GM13977 (cell line): ENCODE measurements at regions not wholly inside any gene's neighbourhood (a gene's known extent, or its start where the extent isn't known, plus 50 kb on each side); places are given as distances from the start of the nearest gene placed in this dataset.

ENCODE experiments used
- DNase-seq: peaks from one replicate; pipeline ENCODE4 v3.0.0; 2012; ENCODE audit warnings: low spot score
- in situ Hi-C: fragments of 300-500 bp; cut with MboI; formaldehyde crosslinking; loops from one replicate; pipeline ENCODE4 v1.12.0; 2022; ENCODE audit warnings: low sequenced_read_pairs, low pct_unique_long_range_greater_than_20kb, mixed read lengths, inconsistent platforms; ENCODE audit not compliant: unreplicated experiment
- TF ChIP-seq, protein P1 (sequence below): IDR thresholded peaks from 2 replicates; pipeline ENCODE4 v1.5.1; 2012; ENCODE audit warnings: mild to moderate bottlenecking, control low read depth; ENCODE audit not compliant: insufficient read depth; ENCODE audit errors: extremely low read depth, missing control alignments

DNA sequence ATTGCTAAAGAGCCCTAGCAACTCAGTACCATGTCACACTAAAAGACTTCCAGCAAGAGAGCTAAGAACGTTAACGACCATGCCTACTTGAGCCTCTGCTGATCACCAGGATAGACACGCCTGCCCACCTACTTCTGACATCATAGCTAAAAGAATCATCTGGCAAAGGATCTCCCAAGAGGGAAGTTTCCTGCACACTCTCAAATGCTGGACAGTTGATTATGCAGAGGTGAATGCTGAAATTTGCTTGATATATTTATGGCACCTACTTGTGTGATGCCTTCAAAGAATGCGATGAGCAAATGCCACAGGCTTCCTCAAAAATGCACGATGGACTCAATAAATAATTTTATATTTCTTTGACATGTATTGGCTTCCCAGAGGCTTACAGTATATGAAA lies 113.6 kb downstream of the GALC start:
- no peak for DNase-seq
- in situ Hi-C loops = no loop called here
- TF ChIP-seq, protein P1, sequence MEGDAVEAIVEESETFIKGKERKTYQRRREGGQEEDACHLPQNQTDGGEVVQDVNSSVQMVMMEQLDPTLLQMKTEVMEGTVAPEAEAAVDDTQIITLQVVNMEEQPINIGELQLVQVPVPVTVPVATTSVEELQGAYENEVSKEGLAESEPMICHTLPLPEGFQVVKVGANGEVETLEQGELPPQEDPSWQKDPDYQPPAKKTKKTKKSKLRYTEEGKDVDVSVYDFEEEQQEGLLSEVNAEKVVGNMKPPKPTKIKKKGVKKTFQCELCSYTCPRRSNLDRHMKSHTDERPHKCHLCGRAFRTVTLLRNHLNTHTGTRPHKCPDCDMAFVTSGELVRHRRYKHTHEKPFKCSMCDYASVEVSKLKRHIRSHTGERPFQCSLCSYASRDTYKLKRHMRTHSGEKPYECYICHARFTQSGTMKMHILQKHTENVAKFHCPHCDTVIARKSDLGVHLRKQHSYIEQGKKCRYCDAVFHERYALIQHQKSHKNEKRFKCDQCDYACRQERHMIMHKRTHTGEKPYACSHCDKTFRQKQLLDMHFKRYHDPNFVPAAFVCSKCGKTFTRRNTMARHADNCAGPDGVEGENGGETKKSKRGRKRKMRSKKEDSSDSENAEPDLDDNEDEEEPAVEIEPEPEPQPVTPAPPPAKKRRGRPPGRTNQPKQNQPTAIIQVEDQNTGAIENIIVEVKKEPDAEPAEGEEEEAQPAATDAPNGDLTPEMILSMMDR = no peak

DNA sequence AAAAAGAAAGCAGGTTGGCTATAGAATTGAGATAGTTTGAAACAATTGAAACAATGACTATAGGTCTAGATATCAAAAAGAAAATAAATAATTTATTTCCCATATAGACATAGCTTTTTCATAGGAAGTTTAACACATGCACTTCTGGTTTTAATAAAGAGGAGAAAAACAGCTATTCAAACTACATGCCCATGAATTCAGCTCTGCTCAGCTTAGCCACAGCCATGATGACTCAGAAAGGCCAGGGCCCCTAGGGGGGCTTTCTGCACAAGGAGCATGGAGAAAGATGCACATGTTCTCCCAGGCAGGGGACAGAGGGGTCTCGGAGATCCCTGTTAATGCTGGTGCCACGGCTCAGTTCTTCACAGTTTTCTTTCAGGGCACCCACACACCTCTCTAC lies 114.0 kb downstream of the GALC start:
- in situ Hi-C loops = no loop called here
- TF ChIP-seq, protein P1 = no peak

DNA sequence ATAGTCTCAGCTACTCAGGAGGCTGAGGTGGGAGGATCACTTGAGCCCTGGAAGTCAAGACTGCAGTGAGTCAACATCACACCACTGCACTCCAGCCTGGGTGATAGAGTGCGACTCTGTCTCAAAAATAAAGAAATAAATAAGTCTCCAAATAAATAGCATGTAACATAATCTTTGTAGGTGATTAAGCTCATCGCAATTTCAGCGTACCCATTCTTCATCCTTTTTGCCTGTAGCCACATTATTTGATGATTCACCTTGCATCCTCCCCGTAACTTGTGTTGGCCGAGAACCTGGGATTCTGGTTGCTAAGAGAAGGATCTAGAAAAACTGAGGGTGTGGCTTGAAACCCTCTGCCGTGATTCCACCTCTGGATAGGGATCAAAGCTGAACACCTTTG lies 115.1 kb downstream of the GALC start:
- TF ChIP-seq, protein P1 = no peak
- in situ Hi-C loops = no loop called here
- DNase-seq = no peak

More for the DNA sequence above, 114.0 kb downstream of the GALC start:
- no peak for DNase-seq

DNA sequence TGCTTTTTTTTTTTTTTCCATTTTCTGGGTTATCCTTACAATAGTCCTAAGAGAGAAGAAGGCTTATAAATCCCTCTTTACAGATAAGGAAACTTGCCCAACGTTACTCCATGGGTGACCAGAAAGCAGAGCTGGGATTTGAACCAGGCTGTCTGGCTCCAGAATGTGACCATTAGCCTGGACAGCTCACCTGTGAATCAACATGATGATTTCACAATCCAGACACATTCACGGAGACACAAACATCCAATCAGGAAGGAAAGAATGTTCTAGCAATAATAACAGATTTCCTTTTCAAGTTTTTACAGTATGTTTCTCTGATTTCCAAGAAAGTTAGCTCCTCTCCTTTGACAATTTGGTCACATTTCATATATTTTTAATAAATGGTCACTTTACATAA lies 118.3 kb downstream of the GALC start:
- in situ Hi-C loops = no loop called here
- TF ChIP-seq, protein P1 = no peak
- no peak for DNase-seq

DNA sequence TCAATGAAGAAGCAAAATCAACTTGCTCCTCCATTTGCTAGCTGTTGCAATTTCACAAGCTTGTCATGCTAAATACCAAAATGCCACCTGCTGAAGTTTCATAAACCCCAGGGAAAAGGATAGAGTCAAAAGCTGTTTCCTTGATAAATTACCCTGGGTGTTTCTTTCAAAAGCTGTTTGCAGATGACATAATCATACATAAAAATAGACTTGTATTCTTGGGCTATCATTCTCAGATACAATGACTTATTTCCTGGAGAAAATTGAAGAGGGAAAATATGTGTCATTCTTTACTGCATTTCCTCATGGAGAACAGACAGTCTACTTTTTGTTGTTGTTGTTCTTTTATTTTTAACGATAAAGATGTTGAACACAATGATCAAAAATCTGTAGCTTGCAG lies 119.2 kb downstream of the GALC start:
- no peak for DNase-seq
- in situ Hi-C loops = no loop called here
- TF ChIP-seq, protein P1 = no peak

DNA sequence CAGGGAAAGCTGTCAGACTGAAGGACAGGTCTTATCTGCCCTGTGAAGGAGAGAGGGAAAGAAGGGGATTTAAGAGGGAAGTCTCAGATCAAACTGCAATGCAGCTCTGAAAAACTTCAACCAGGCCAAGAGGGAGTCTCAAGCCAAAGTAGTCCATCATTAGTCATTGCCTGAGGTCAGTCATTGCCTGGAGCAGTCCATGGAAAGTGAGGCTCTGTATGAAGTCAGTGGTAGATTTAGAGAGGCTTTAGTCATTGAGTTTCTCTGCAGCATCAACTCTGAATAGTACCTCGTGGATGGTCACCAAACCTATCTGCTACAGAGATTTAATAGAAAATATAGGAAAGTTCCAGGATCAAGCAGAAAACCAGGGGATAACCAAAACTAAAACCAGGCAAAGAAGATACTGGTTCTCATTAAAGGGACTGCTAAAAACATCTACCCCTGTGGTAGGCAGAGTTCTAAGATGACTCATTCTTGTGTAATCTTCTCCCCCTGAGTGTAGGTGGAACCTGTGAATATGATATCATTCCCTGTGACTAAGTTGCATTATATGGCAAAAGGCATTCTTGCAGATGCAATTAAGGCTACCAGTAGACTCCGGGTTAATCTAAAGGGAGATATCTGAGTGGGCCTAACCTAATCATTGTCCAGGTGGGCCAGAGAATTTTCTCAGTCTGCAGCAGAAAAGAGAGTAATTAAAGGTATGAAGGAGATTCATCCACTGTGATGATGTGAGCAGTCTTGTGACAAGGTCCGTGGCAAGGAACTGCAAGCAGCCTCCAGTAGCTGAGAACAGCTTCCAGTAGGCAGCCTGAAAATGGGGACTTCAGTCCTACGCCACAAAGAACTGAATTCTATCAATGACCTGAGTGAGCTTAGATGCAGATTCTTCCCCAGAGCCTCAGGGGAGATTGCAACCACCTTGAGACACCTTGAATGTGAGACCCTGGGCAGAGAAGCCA lies 123.1 kb downstream of the GALC start:
- DNase-seq = peak; percentile 5
- in situ Hi-C loops = no loop called here
- TF ChIP-seq, protein P1 = no peak

DNA sequence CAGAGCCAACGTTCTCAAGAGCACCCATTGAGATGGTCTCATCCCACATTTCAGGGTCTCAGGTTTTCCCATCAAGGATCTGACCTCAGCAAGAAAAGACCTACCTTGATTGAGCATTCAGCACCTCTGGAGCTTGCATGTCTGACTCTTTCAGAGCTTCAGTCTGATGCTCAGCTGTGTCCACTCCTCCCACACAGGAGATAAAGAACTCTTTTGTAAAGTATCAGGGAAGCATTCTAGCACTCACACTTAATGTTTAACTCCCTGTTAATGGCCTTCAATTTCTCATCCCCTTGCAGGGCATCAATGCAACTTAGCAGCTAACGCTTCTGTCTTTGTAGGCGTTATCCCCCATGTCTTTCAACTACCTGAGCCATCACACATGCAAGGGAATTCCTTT lies 124.1 kb downstream of the GALC start:
- in situ Hi-C loops = no loop called here
- TF ChIP-seq, protein P1 = no peak
- DNase-seq = no peak
